ENCODE measurements at regions not wholly inside any gene's neighbourhood (a gene's known extent, or its start where the extent isn't known, plus 50 kb on each side); places are given as distances from the start of the nearest gene placed in this dataset.
"Not testable (repeated sequence)": the region's sequence is repeated elsewhere in the genome, so short reads cannot be mapped to it uniquely, and the experiment has no call there.

DNA sequence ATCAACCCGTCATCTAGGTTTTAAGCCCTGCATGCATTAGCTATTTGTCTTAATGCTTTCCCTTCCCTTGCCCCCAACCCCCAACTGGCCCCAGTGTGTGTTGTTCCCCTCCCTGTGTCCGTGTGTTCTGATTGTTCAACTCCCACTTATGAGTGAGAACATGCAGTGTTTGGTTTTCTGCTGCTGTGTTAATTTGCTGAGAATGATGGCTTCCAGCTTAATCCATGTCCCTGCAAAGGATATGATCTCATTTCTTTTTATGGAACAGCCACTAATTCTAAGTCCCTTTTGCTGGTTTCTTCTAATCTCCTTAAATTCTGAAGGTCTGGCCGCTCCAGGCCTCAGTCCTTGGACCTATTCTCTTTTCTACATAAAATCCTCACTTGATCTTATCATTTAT lies 220.4 kb upstream of the GLRA2 start:
- TF ChIP-seq, protein P1, sequence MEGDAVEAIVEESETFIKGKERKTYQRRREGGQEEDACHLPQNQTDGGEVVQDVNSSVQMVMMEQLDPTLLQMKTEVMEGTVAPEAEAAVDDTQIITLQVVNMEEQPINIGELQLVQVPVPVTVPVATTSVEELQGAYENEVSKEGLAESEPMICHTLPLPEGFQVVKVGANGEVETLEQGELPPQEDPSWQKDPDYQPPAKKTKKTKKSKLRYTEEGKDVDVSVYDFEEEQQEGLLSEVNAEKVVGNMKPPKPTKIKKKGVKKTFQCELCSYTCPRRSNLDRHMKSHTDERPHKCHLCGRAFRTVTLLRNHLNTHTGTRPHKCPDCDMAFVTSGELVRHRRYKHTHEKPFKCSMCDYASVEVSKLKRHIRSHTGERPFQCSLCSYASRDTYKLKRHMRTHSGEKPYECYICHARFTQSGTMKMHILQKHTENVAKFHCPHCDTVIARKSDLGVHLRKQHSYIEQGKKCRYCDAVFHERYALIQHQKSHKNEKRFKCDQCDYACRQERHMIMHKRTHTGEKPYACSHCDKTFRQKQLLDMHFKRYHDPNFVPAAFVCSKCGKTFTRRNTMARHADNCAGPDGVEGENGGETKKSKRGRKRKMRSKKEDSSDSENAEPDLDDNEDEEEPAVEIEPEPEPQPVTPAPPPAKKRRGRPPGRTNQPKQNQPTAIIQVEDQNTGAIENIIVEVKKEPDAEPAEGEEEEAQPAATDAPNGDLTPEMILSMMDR (IDR thresholded peaks at IDR 0.05), result not testable (repeated sequence)
- not testable (repeated sequence) for TF ChIP-seq EP300 (IDR thresholded peaks at IDR 0.05; ENCODE audit: low read depth); POLR2A (IDR thresholded peaks at IDR 0.05); POLR2AphosphoS5 (IDR thresholded peaks at IDR 0.05)

Data from transverse colon (tissue), 4 donors.